H1 (cell line): ENCODE measurements at regions not wholly inside any gene's neighbourhood (a gene's known extent, or its start where the extent isn't known, plus 50 kb on each side); places are given as distances from the start of the nearest gene placed in this dataset.

ENCODE experiments used
- CTCF ChIP-seq, 3 experiments: IDR thresholded peaks; 1 replicate in 2 of 3; 2 replicates in 1 of 3; pipeline versions ENCODE4 v1.5.1 to v1.6.1; 2011; ENCODE audit warnings: low read length in 3 of 3, mild to moderate bottlenecking in 3 of 3, inconsistent platforms in 2 of 3, low read depth in 1 of 3, moderate library complexity in 1 of 3; ENCODE audit not compliant: insufficient read depth in 1 of 3; ENCODE audit errors: control extremely low read depth in 1 of 3

GRCh38 chr12:58995666-58996363 is 75.5 kb upstream of the LRIG3 start (continued):
- no peak for TF ChIP-seq CTCF (IDR thresholded peaks at IDR 0.05; ENCODE audit: control extremely low read depth in 1 of 3, insufficient read depth in 1 of 3, low read depth in 1 of 3, low read length in 3 of 3)
